Adrenal gland (tissue), 9 donors: ENCODE measurements at regions not wholly inside any gene's neighbourhood (a gene's known extent, or its start where the extent isn't known, plus 50 kb on each side); places are given as distances from the start of the nearest gene placed in this dataset.
A peak's percentile ranks its signal among the peaks of the same experiment; 100 is the strongest.
"Not testable (repeated sequence)": the region's sequence is repeated elsewhere in the genome, so short reads cannot be mapped to it uniquely, and the experiment has no call there.

Source experiments
- DNase-seq, 7 donors: peaks; one replicate each; pipeline ENCODE4 v3.0.0-alpha.2; 2019 to 2020
- H3K27ac ChIP-seq, 5 donors: fragments of 200-600 bp; sonication (generic) in 4 of 5; 1 replicate in 3 of 5; 2 replicates in 2 of 5; pipeline versions ENCODE4 v1.5.1 to v1.8.0; 2016 to 2020; ENCODE audit warnings: mild to moderate bottlenecking in 1 of 5
- H3K27me3 ChIP-seq: fragments of 200-600 bp; 2 replicates; pipeline ENCODE4 v1.8.0; 2021
- H3K36me3 ChIP-seq, 2 donors: fragments of 200-600 bp; replicated peaks in 1 of 2; 1 replicate in 1 of 2; 2 replicates in 1 of 2; pipeline versions ENCODE4 v1.5.1 to v1.8.0; 2018 to 2022
- H3K4me1 ChIP-seq, 2 donors: fragments of 200-600 bp; replicated peaks in 1 of 2; 1 replicate in 1 of 2; 2 replicates in 1 of 2; pipeline versions ENCODE4 v1.5.1 to v1.8.0; 2018 to 2021
- H3K4me3 ChIP-seq, 4 donors: fragments of 200-600 bp; sonication (generic) in 3 of 4; one replicate each; pipeline ENCODE4 v1.5.1; 2016 to 2018
- H3K9me3 ChIP-seq, 3 donors: fragments of 200-600 bp; sonication (generic) in 1 of 3; replicated peaks in 1 of 3; 1 replicate in 2 of 3; 2 replicates in 1 of 3; pipeline versions ENCODE4 v1.5.1 to v1.8.0; 2016 to 2021
- CTCF ChIP-seq, 6 experiments: fragments of 450-650 bp in 4 of 6; fragments of 200-600 bp in 2 of 6; sonication (generic) in 1 of 6; IDR thresholded peaks; 1 replicate in 5 of 6; 2 replicates in 1 of 6; pipeline versions ENCODE4 v1.5.1 to v1.8.0; 2016 to 2021; ENCODE audit warnings: antibody characterized with exemption in 6 of 6, mild to moderate bottlenecking in 2 of 6, moderate library complexity in 1 of 6
- POLR2A ChIP-seq, 2 donors: fragments of 450-650 bp; IDR thresholded peaks; one replicate each; pipeline ENCODE4 v1.6.1; 2017; ENCODE audit warnings: antibody characterized with exemption in 2 of 2, mild to moderate bottlenecking in 2 of 2, moderate library complexity in 1 of 2
- WGBS, 4 donors: extraction: QIAGEN DNeasy Blood & Tissue Kit in 2 of 4; methylation state at CpG; one replicate each; pipeline versions ENCODE4 v1.1.5 to v1.1.7; 2013 to 2017; 5-methylcytosine and 5-hydroxymethylcytosine counted together
- intact Hi-C, 2 donors: fragments of 100-400 bp; cut with DNase I; formaldehyde crosslinking; loops; one replicate each; pipeline versions ENCODE4 v1.14.1 to v1.15.0; 2022 to 2023
- donor health status: healthy with polysubstance abuse.
- donor health status: Bipolar disorder and iron deficiency.
- donor health status: DM: yes; HTN: yes; CAD: no.
- donor health status: DM: no; HTN: no; CAD: no.
- donor health status: DM: no; HTN: no; CAD: no.

- H3K4me3 ChIP-seq, result no peak overlapping the region
- H3K27me3 ChIP-seq, result no peaks in the 10 kb centered on the region
- no peaks in the 10 kb centered on the region for H3K36me3 ChIP-seq
- no peak overlapping the region for H3K27ac ChIP-seq
- 51 to 77% (median 71%) methylated on average over 3 to 4 of the region's 4 CpGs for WGBS, 4 donors
- DNase-seq, result no peak
- H3K9me3 ChIP-seq, result no peaks in the 10 kb centered on the region
- H3K4me1 ChIP-seq, result no peaks in the 10 kb centered on the region
- intact Hi-C loops, result no loop called here
- no peak for TF ChIP-seq POLR2A (IDR thresholded peaks at IDR 0.05)
- no peak for TF ChIP-seq CTCF (IDR thresholded peaks at IDR 0.05)
Observed at GRCh38 chr14:23894362-23895052, 59.1 kb upstream of the DHRS4 start.

- no peaks in the 10 kb centered on the region for H3K9me3 ChIP-seq
- no peak for TF ChIP-seq POLR2A (IDR thresholded peaks at IDR 0.05)
- 84 to 94% (median 88%) methylated on average over 1 of the region's 1 CpG for WGBS, 4 donors
- H3K27ac ChIP-seq, result no peak overlapping the region
- intact Hi-C loops, result no loop called here
- H3K27me3 ChIP-seq, result no peaks in the 10 kb centered on the region
- H3K36me3 ChIP-seq, result no peaks in the 10 kb centered on the region
- no peak overlapping the region for H3K4me3 ChIP-seq
- no peaks in the 10 kb centered on the region for H3K4me1 ChIP-seq
- no peak for DNase-seq
Observed at GRCh38 chr14:23895053-23895419, 58.5 kb upstream of the DHRS4 start.

GRCh38 chr14:23895480-23895879, 58.1 kb upstream of the DHRS4 start:
- H3K9me3 ChIP-seq, result no peaks in the 10 kb centered on the region
- no peaks in the 10 kb centered on the region for H3K27me3 ChIP-seq
- H3K27ac ChIP-seq, result no peak overlapping the region
- H3K36me3 ChIP-seq, result no peaks in the 10 kb centered on the region
- H3K4me3 ChIP-seq, result no peak overlapping the region
- TF ChIP-seq CTCF (IDR thresholded peaks at IDR 0.05), result peak in 1 of 6 experiments; percentile 10
- TF ChIP-seq POLR2A (IDR thresholded peaks at IDR 0.05), result no peak
- no peak for DNase-seq
- intact Hi-C loops, result no loop called here
- WGBS, 4 donors, result 73 to 78% (median 74%) methylated on average over 3 of the region's 3 CpGs
- no peaks in the 10 kb centered on the region for H3K4me1 ChIP-seq

GRCh38 chr14:23896609-23897153, 56.9 kb upstream of the DHRS4 start:
- TF ChIP-seq POLR2A (IDR thresholded peaks at IDR 0.05), result no peak
- no peak for TF ChIP-seq CTCF (IDR thresholded peaks at IDR 0.05)
- intact Hi-C loops, result no loop called here
- no peak for DNase-seq
- no peaks in the 10 kb centered on the region for H3K36me3 ChIP-seq
- H3K27ac ChIP-seq, result no peak overlapping the region
- H3K4me3 ChIP-seq, result no peak overlapping the region
- WGBS, 4 donors, result 62 to 74% (median 66%) methylated on average over 5 of the region's 5 CpGs
- no peaks in the 10 kb centered on the region for H3K4me1 ChIP-seq
- no peaks in the 10 kb centered on the region for H3K9me3 ChIP-seq
- no peaks in the 10 kb centered on the region for H3K27me3 ChIP-seq

GRCh38 chr14:23897291-23897690, 56.3 kb upstream of the DHRS4 start:
- H3K4me1 ChIP-seq, H3K27me3 ChIP-seq, H3K4me3 ChIP-seq, H3K9me3 ChIP-seq, H3K36me3 ChIP-seq, DNase-seq, intact Hi-C loops, H3K27ac ChIP-seq: not testable (repeated sequence)
- WGBS, 4 donors, result 79 to 92% (median 85%) methylated on average over 2 of the region's 2 CpGs

GRCh38 chr14:23898359-23898758, 55.2 kb upstream of the DHRS4 start:
- WGBS, 4 donors, result 89 to 94% (median 90%) methylated on average over 2 to 20 of the region's 20 CpGs
- H3K36me3 ChIP-seq, result not testable (repeated sequence)

More at GRCh38 chr14:23898359-23898758, 55.2 kb upstream of the DHRS4 start:
- H3K4me1 ChIP-seq, H3K4me3 ChIP-seq, H3K27me3 ChIP-seq, intact Hi-C loops, H3K27ac ChIP-seq, H3K9me3 ChIP-seq, DNase-seq: not testable (repeated sequence)
